Activated T-helper 1 cell treated with Interleukin-2 at 50 U/mL for 16 hours (primary cell): ENCODE measurements at regions not wholly inside any gene's neighbourhood (a gene's known extent, or its start where the extent isn't known, plus 50 kb on each side); places are given as distances from the start of the nearest gene placed in this dataset.

Experiments used
- DNase-seq: peaks from one replicate; pipeline ENCODE4 v3.0.0-alpha.2; 2020; ENCODE audit warnings: low read depth

DNA sequence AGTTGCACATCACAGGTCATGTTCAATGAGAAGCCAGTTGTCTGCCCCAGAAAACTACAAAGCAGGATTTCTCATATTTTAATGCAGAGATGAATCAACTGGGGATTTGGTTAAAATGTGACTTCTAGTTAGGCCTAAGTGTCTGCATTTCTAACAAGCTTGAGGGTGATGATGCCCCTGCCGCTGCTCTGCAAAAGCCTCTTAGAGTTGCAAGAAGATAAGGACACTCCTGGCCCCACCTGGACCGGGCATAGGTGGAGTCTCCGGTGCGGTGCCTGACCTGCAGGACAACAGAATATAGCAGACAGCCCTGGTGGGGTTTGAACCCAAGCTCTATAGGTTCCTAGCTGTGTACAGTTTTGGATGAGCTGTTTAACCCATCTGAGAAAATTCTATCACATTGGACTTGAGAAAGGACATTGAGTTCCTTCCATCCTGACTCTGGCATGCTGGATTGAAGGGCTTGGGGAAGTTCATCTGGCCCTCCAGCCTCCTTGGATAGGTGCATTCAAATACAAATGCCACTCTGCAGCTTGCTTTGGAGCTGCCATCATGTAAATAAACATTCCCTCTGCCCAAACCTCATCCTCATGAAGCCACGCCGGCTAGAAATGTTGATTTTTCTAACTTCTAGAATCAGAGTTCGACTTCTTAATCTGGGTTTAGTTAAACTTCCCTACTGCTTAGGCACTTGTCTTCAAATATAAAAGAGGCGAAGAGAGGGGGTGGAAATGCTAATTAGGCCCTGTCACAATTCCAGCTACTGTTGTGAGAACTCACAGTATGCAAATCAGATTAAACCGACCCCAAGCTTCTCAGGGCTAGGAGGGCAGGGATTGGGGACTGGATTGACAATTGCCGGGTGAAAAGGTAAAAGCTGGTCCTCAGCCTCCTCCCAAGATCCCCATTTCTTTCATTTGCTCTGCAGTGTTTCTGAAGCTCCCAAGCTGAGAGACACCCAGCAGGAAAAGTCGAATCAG lies 1225.6 kb downstream of the VRK1 start:
- no peak for DNase-seq

DNA sequence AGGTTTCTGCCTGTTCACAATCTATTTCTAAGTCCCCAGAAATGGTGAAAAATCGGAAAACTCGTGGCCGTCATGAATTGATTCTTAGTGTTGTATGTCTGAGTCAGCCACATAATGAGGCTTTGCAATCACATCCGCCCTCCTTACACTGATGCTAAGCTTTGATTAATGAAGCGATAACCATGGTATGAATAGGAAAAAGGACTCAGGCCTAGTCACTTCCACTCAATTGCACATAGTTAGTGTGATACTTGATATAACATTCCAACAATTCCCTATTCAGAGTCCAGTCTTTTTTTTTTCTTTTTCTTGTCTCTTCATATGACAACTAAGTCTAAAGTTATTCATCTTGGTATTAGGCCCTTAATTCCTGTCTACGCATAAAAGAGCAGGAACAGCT lies 1231.0 kb downstream of the VRK1 start:
- no peak for DNase-seq

DNA sequence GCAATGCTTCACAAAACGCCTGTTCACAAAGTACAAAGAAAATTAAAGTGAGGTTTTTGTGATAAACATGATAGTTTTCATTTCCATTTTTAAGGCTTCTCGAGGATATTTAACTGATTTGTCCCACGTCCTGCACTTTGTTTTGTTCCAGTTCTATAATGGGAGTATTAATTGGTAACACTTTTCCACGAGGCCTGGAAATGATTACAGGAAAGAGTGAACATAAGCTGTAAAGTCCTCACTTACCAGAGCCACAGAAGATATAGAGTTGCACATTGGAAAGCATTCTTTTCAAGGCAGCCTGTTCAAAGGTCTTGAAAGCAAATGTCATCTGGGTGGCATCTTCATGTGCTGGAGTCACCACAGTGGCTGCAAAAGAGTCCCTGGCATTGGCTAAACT lies 1236.6 kb downstream of the BCL11B start:
- DNase-seq = no peak

GRCh38 chr14:98037831-98038230 lies 1234.2 kb downstream of the BCL11B start:
- DNase-seq = no peak

GRCh38 chr14:98056946-98057345 lies 1215.1 kb downstream of the BCL11B start:
- DNase-seq = no peak

DNA sequence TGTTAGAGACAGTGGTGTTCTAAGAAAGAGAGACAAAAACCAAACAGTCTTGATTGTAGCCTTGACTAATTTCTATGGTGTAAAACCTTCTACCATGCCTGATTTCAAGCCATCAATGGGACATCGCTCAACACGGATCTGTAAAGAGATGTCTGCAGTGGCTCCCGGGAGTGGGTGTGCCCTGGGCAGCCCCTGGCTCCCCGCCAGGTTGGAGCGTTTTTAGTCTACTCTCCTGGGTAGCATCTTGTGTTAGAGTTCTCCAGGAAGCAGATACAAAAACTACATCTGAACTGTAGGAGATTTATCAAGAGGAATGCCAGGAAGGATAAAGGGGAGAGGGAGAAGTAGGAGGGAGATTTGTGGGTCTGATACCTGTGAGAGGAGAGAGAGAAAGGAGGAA lies 1212.9 kb downstream of the BCL11B start:
- DNase-seq = no peak

DNA sequence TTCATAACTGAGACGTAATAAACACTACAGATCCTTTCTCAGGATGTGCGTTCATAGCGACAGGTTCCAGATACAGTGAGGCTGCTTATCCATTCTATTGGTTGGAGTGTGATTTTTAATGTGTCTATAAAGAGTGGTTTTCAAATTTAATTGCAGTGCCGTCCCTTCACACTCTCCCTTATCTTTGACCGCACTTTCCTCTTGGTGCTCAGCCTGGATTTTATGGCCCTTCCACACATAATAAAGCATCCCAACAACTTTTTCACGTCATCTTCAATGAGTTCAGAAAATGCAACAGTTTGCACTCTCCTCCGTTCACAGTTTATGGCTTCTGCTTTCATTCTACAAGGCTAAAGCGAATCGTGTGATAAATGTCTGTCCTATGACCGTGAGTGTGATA lies 1209.9 kb downstream of the BCL11B start:
- DNase-seq = no peak

GRCh38 chr14:98069712-98070171 lies 1202.3 kb downstream of the BCL11B start:
- DNase-seq = no peak

DNA sequence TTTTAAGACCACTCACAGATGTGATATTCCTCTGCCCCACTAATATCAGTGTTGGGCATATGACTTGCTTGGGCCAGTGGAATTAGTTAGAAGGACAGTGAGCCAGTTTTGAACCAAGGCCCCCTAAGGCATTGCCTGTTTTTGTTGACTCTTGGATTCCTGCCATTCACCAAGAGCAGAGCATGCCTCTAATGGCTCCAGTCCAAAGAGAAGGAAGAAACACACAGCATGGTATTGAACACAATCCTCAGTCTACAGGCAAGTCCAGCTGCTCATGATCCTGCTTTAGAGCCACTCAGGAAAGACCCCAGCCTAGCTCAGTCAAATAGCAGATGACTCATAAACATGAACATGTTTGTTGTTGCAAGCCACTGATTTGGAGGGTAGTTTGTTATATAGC lies 1201.5 kb downstream of the BCL11B start:
- DNase-seq = no peak

GRCh38 chr14:98074111-98074510 lies 1197.9 kb downstream of the BCL11B start:
- DNase-seq = no peak

DNA sequence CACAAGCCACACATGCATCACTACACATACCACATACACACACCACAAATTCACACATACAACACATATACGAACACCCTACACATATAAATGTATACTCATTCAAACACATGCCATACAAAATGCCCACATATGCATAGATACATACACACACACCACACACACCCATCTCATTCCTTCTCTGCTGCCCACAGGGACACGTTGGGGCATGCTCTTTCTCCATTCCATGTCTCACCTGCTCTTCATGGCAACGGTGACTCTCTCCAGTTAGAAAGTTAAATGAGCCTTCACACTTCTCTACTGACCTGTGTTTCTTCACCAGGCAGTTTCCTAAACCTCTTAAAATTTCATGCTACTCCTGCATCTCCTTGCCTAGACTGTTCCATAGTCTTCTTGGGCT lies 1194.8 kb downstream of the BCL11B start:
- DNase-seq = no peak

DNA sequence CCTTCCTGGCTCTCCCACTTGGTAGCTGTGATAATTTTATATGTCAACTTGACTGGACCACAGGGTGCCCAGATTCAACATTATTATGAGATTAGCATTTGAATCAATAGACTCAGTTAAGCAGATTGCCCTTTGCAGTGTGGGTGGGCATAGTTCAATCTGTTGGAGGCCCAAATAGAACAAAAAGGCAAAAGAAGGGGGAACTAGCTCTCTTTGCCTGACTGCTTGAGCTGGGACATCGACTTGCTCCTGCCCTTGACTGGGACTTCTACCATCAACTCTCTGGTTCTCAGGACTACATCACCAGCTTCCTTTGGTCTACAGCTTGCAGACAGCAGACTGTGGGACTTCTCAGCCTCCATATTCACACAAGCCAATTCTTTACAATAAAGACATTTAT lies 1189.2 kb downstream of the BCL11B start:
- DNase-seq = no peak

- no peak for DNase-seq
Measured at GRCh38 chr14:98085751-98086150, 1186.2 kb downstream of the BCL11B start.

- DNase-seq = no peak
Measured at GRCh38 chr14:98093111-98093510, 1178.9 kb downstream of the BCL11B start.

DNA sequence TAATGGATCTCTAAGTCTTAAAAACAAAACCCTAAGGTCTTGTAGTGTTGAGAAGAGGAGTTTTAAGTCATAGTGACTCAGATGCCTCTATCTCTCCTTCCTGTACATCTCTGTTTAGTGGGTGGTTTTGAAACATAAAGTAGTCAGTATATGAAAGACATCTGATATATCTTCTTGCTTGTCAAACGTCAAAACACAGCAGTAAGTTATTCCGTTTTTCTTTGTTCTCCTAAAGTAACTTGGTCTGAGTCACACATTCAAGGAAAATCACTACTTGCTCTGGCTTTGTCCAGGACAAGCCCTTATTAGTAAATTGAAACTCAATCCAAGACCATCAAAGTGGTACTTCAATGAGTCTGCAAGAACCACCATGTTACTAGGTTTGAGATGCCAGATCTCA lies 1172.5 kb downstream of the BCL11B start:
- DNase-seq = no peak

GRCh38 chr14:98101323-98101722 lies 1170.7 kb downstream of the BCL11B start:
- DNase-seq = no peak

DNA sequence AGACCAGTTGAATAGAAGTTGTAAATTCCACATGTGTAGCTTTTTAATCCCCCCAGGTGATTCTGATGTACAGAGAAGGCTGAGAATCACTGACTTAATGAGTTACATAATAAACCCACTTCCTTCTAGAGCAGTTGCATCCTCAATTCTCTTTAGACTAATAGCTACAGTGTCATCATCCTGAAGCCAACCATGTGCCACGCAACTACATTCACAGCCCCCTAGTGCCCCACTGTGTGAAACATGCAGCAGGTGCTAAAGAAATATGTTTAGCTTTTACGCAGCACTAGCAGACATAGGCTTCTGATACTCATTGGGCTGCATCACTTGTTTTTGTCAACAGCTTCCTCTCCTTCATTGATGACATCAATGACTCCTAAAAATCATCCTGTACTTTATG lies 1168.3 kb downstream of the BCL11B start:
- no peak for DNase-seq

DNA sequence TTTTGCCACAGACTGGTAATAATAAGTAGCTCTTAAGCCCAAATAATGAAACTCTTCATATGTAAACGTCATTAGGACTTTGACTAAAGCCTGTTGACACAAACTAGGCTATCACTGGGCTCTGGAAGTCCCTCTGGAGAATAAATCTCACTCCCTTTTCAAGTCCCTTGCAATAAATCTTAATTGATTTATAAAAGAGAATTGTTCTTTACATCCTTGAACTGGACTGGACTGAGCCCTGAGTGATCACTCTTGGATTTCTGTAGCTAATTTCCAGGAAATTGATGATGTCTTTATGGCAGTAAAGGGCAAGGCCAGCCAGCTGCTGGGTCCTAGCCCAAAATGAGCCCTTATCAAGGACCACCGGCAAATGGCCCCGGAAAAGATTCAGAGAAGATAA lies 1162.7 kb downstream of the BCL11B start:
- no peak for DNase-seq

DNA sequence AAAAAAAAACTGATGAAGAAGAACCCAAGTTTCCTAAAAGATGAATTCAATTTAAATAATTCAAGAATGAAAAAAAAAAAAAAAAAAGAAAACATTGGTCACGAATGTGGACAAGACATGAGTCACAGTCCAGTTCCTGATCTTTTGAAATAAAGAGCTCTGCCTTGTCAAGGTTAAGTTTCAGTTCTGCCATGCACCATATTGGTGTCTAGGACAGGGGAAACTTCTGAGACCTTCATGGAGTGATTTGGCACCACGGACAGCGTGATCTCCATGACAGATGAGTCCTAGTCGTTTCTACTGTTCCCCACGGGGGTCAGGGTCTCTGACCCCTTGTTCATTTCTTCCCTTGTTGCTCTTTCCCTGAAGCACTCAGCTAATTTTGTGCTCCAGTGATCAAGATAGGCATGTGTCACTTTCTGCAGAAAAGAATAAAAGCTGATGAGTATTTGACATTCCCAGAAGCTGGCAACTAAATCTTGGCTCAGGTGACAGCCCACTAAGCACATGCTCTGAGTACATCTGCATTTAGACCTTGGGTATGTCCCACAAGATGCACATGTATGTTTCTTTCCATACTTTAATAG lies 1159.7 kb downstream of the BCL11B start:
- DNase-seq = no peak

DNA sequence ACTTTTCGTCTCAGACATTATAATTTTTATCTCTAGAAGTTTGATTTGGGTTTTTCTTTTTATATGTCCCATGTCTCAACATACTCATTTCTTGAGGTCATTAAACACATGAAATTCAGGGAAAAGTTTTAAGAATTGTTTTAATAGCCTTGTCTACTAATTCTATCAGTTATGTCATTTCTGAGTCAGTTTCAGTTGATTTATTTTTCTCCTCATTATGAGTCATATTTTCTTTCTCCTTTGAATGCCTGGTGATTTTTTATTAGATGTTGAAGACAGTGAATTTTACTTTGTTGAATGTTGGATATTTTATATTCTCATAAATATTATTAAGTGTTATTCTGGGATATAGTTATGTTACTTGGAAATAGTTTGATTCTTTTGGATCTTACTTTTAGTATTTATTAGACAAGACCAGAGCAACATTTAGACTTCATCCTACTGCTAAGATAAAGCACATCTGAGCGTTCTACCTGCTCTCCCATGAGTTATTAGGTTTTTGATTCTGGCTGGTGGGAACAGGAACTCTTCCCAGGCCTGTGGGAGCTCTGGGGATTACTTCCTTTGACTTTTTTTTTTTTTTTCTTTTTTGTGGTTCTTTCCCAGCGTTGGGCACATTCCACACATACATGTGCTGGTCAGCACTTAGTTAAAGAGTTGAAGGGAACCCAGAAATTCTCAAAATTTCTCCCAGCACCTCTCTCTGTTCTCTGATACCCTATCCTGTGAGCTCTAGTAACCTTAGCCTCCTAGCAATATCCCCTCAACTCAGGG lies 1157.7 kb downstream of the BCL11B start:
- DNase-seq = no peak

DNA sequence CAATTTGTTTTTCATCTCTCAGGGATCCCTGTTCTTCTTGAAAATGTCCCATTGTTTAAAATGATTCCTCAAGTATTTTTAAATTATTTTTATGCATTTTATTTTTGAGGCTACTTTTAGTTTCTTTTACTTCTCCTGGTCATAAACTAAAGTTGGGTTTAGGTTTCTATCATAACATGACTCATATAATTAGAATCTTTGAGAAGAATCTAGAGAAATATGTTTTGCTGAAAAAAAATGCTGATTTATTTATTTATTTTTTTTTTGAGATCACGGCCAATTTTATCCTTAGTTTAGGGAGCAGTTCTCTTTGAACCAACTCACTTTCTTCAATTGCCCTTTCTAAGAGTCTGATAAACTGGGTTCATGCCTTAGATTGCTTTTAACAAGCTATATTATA lies 1157.1 kb downstream of the BCL11B start:
- no peak for DNase-seq

GRCh38 chr14:98118749-98119148 lies 1153.2 kb downstream of the BCL11B start:
- no peak for DNase-seq

DNA sequence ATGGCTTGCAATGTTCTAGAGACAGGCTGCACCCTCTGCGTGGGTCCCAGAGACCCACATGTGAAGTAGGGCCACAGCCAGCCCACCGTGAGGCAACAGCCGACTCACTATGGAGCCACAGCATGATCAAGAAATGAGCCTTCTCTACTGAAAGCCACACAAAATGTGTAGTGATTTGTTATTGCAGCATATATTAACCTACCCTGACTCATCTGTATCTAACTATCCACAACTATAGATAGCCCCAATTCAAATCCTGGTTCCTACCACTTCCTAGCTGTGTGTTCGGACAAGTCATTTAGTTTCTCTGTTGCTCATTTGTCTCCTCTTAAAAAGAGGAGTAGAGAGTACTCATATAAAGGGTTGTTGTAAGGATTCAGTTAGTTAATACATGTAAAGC lies 1152.3 kb downstream of the BCL11B start:
- no peak for DNase-seq
